Skin of body (tissue), 1 donor: ENCODE measurements at regions not wholly inside any gene's neighbourhood (a gene's known extent, or its start where the extent isn't known, plus 50 kb on each side); places are given as distances from the start of the nearest gene placed in this dataset.
"Not testable (repeated sequence)": the region's sequence is repeated elsewhere in the genome, so short reads cannot be mapped to it uniquely, and the experiment has no call there.

Experiments used
- DNase-seq: peaks from one replicate; lab custom pipeline; 2025; lab: John Stamatoyannopoulos, UW

- no peak for DNase-seq
These were observed 120.9 kb downstream of the TMEM168 start for GRCh38 chr7:112669306-112669705.

DNA sequence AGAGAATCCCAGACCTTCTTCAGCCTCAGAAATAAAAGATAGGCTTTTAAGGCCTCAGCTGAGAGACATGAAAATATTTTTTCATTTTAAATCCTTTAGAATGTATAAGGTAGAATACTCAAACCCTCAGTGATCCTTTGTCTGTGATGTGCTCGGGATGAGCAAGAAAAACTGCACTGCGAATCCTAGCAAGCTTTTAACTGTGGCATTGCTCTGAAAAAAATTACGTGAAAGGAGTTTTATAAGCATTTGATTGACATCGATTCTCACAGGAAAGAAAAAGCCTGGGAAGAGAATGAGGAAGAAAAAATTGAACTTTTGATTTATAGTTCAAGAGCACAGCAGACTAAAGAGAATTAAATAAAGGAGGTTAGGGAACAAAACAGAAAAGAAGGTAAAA lies 120.0 kb downstream of the TMEM168 start:
- DNase-seq: no peak

DNA sequence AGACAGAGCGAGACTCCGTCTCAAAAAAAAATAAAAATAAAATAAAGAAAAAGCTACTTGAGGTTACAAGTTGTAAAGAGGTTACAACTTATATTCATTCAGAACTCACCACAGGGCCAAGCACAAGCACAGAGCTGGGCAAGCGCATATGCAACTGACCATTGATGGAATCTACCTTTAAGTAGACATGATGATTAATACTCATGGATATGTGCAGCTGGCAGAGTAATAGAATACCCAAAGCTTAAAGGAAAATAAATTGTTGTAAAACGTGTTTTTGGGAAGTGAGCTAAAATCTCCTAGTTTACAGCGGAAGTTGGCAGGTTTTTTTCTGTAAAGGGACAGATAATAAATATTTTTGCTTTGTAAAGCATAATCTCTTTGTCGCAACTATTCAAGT lies 111.6 kb downstream of the TMEM168 start:
- DNase-seq: no peak

- not testable (repeated sequence) for DNase-seq
These were observed 100.6 kb downstream of the TMEM168 start for GRCh38 chr7:112689466-112690177.

DNA sequence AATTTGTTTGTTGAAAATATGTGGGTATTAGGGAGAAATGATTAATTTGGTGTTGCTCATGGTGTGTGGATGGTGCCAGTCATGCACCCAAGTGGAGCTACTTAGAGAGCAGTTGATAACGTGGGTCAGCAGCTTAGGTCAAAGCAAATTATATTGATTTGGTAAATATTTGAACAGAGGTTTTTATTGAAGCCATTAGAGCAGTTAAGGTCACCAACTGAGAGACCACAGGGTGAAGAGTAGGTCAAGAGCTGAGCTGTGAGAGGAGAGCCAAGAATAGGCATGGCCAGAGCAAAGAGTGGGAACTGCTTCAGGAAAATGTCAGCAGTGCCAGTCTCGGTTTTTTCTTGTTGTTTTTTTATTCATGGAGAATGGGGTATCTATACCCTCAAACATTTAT lies 97.9 kb downstream of the TMEM168 start:
- DNase-seq: no peak

- not testable (repeated sequence) for DNase-seq
These were observed 93.0 kb downstream of the TMEM168 start for GRCh38 chr7:112697211-112697610.

GRCh38 chr7:112699725-112700513 lies 90.3 kb downstream of the TMEM168 start:
- DNase-seq: no peak

DNA sequence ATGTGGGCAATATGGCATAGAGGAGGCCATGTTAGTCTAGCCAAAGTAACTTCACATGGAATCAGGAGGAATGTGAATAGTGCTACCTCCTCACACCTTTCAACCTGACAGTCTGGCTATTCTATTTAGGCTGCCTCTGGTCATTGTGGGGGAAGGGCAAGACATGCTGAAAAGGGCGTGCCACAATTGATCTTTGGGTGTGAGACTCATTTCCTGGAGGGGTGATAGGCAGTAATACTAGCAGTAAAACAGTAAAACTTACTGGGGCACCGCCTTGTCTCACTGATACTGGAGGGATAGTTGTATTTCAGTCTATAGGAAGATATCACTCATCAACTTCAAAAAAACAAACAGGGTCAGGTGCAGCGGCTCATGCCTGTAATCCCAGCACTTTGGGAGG lies 88.7 kb downstream of the TMEM168 start:
- DNase-seq: no peak

GRCh38 chr7:112707655-112708054 lies 82.5 kb downstream of the TMEM168 start:
- no peak for DNase-seq

- DNase-seq: no peak
These were observed 82.0 kb downstream of the TMEM168 start for GRCh38 chr7:112708236-112708635.
